M059J (cell line): ENCODE measurements at regions not wholly inside any gene's neighbourhood (a gene's known extent, or its start where the extent isn't known, plus 50 kb on each side); places are given as distances from the start of the nearest gene placed in this dataset.
"Not testable (repeated sequence)": the region's sequence is repeated elsewhere in the genome, so short reads cannot be mapped to it uniquely, and the experiment has no call there.

Experiments
- DNase-seq: peaks from one replicate; pipeline ENCODE4 v3.0.0-alpha.2; 2012; ENCODE audit warnings: low read depth

DNA sequence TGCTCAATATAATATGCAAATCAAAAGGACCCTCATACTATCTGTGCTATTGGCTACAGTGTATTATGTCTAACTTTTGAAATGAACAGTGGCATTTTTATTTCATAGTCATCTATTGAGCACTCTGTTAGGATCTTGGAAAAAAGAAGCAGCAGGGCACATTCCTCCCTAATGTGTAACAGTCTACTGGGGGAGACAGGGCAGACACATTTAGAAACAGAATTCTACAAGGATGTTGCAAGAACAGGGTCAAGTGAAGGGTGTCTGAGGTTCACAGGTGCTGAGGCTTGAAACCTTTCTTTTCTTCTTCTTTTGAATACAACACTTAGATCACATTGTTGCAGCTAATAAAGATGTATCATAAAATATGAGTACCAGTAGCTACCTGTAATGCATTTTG lies 129.7 kb upstream of the SLC4A4 start:
- peak; percentile 50 for DNase-seq

DNA sequence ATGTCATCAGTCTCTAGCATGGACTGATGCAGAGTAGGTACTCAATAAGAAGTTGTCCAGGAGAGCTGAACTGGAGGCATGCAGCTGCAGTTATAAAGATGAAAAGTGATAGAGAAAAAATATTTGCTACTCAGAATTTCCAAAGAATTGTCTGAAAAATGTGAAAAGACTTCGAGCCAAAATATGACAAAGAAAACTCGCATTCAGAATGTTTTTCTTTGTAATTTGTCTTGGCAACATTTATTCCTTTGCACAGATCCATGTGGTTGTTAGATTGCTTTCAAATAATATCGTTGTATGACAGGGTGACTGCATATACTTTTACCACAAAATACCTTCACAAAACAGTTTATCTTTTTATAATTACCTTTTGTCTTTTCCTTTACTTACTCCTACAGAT lies 128.0 kb upstream of the SLC4A4 start:
- no peak for DNase-seq

DNA sequence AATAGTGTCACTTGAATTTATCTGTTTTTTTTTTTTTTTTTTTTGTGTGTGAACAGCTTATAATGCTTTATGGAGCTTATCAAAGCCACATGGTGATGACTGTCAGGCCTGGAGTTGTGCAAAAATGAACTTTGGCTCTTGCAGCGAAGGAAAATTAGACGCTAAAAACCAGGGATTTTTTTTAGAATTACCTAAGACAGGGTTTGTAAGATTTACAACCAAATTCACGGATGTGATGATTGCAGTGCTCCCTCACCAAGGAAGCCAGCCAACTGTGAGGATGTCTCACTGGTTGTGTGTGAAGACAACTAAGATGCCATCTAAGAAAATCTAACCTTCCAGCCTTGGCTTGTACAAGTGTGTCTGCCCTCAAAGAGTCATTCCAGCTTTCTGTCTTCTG lies 127.1 kb upstream of the SLC4A4 start:
- DNase-seq, result peak; percentile 19

DNA sequence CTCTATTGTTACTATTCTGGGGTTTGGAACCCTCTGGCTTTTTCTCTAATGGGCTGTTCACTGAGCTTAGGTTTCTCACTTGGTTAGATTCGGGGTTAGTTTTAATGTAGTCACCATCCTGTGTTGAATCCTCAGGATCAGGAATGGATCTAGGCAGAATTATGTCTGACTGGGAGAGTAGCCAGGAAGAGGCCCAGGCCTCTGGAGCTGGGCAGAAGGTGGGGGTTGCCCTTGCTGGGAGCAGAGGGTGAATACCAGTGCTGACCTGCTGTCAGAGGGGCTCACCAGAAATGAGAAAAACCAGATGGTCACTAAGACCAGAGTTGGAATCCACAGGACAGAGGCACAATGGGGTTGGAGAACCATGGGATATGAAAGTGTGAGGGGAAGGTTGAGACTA lies 126.6 kb upstream of the SLC4A4 start:
- peak; percentile 9 for DNase-seq

DNA sequence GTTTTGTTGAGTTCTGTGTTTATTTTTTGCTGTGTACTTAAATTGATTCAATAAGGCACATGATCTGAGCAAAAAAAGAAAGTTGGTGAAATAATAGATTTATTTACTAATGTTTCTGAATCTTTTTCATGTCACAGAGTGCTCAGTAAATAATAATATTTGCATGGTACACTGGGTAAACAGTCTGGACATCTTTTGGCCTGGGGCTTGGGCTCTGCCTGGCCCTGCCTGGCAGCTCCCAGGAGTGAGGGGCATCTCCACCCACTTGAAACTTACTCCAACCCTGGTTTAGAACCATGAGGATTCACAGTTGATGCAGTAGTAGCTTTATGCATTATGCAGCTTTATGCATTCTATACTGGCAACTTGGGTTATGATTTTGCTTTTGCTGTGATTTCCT lies 124.2 kb upstream of the SLC4A4 start:
- DNase-seq, result no peak

DNA sequence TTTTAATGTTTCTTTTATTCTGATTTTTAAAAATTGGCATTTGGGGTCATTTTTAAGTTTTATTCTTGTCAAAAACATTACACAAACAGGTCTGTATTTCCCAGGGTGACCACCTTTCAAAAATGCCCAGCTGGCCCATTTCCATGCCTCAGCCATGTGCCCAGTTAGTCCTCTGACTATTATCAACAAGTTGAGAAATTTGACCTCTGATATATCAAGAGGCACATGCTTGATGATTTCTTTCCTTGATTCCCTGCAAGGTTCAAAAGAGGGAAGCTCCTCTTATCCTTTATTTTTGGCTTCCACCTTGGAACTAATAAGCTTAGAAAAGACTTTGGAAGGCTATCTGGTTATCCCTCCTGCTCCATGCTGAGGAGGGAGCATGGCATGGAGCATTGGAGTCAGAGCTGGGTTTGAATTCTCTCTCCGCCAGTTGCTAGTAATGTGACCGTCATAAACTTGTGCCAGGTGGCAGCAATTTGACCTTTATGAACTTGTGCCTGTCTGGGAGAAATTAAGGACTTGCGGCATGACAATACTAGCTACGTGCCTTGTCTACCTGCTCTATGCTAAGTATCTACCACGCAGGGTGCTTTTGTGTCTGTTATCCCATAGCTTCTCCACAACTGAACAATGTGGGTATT lies 122.4 kb upstream of the SLC4A4 start:
- no peak for DNase-seq

DNA sequence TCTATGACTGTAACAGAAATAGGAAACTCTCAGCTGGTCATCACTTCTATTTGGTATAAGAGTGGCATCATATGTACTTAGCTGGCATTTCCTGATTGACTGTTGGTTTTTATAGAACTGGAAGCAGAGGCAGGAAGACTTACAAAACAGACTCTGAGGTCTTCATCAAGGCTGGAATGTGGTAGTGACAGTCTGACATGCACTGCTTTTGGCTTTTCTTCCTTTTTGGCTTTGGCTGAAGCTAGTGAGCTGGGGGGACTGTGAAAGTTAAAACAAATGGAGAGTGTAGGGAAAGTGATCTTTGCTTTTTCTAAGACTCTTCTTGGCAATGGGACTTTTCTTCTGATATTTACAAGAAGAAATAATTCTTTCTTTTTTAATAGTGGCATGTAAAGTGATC lies 121.1 kb upstream of the SLC4A4 start:
- DNase-seq, result no peak

DNA sequence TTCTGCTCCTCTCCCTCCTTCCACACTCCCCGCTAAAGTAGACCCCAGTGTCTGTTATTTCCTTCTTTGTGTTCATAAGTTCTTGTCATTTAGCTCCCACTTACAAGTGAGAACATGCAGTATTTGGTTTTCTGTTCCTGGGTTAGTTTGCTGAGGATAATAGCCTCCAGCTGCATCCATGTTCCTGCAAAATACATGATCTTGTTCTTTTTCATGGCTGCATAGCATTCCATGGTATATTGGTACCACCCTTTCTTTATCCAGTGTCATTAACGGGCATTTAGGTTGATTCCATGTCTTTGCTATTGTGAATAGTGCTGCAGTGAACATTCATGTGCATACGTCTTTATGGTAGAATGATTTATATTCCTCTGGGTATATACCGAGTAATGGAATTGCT lies 118.0 kb upstream of the SLC4A4 start:
- DNase-seq, result not testable (repeated sequence)

DNA sequence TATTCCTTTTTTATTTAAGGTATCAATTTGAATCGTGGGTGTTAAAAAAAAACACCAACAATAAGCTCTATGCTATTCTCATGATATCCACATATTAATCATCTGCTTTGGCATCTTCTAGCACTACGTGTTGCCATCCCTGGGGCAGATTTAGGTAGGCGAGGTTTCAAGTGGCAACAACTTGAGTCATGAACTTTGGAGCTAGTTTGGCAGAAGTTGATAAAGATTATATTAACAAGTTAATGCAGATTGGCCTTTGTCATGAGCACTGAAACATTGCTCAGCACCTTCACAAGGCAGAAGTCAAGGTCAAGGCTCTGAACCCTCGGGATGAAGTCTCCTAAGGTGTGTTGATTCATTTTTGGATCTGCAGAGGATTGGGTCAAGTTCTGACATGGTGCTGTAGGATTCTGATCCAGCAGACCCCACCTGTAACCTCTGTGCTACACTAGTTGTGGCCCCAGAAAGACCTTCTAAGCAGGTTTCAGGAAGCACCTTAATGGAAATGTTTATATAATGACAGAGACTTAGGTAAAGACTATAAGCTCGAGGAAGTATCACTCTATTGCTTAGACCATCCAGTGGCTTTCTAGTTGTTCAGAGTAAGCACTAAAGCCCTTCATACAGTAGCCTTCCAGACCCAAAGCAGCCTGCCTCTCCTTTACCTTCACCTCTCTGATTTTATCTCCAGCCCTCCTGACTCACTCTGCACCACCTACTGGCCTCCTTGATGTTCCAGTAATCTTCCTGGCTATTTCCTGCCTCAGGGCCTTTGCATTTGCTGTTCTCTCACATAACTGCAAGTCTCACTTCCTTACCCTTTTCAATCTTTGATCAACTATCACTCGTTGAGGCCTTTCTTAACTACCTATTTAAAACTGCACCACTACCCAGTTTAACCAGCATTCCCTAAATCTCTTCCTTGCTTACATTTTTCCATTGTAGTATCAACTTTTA lies 117.0 kb upstream of the SLC4A4 start:
- peak; percentile 62 for DNase-seq

DNA sequence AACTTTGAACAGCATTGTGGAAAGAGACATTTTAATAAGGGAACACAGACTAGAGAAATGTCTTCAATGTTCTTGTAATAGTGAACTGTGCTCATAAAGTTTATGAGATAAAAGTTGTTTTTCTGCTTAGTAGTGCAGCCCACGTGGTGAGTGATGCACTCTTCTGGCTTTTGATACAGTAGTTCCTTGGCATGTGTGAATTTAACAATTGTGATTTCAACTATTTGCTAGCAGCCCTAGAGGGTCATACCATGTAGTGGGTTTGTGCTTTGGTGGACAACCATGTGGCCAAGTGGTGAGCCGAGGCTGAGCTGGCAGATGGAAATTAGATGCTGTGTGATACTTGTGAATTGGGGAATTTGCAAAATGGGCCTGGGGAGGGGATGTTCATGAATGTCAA lies 116.2 kb upstream of the SLC4A4 start:
- DNase-seq, result no peak

DNA sequence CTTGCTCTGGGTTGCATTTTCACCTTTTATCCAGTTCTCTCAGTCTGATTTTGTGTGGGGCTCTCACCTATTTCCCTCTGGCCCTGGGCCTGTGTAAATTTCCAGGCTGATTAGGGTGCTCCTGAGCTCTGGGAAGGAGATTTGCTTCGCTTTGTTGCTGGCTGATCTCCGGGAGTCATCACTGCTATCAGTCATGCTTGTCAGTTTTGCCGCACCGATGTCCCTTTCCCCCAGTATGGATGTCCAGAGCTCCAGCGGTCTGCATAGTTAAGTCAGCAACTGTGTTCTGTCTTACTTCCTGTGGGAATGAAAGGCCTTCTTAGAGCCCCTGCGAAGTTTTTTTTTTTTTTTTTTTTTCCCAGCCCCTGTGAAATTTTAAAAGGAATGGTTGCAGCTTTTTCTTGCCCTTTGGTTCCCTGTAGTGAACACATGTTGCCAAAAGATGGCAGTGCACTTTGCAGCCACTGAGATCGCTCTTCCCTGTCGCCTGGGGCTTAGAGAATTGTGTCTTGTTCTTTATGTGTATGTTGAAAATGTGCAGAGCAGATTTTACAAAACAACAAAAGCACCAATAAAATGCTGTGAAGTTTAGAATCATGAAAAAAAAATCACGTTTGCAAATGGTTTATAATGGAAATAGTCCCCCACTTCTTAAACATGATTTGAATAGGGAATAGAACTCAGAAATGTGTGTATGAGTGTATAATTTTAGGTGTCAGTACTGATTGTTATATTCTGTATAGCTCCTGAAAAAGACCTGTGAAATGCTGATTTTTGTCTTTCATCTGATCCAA lies 109.1 kb upstream of the SLC4A4 start:
- DNase-seq, result peak; percentile 43

DNA sequence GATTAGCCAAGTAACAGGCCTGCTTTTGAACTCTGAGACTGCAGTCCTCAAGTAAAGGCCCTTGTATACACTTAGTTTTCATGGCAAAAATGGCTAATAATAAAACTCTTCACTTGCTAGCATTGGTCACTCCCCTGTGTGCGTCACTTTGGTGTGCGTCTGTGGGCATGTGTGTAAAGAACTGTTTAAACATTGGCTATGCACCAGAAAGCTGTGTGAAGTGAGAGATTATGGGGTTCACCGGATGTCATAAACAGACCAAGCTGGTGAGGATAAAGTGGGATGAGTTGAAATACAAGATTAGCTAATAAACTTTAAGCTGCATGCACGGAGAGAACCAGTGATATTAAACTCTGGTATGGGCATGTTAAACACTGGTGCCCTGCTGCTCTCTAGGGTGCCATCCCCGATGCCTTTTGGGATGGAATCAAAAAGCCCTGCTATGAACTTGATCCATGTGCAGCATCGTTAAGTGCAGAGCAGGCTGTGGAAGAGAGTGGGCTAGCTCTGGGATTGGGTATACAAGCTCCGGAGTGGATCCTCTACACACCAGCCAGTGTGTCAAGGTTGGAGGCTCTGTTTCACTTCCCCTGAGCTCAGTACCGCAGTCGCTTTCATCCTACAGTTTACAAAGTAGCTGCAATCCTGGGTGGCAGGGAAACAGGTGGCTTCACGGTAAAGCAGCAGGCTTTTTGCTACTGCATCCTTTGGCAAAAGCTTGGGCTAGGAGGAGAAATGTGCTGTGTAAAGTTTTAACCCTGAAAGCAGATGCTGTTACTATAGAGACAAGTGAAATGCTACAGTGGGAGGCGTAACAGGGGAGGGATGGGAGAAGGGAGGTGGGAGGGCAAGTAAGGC lies 108.3 kb upstream of the SLC4A4 start:
- DNase-seq, result no peak

DNA sequence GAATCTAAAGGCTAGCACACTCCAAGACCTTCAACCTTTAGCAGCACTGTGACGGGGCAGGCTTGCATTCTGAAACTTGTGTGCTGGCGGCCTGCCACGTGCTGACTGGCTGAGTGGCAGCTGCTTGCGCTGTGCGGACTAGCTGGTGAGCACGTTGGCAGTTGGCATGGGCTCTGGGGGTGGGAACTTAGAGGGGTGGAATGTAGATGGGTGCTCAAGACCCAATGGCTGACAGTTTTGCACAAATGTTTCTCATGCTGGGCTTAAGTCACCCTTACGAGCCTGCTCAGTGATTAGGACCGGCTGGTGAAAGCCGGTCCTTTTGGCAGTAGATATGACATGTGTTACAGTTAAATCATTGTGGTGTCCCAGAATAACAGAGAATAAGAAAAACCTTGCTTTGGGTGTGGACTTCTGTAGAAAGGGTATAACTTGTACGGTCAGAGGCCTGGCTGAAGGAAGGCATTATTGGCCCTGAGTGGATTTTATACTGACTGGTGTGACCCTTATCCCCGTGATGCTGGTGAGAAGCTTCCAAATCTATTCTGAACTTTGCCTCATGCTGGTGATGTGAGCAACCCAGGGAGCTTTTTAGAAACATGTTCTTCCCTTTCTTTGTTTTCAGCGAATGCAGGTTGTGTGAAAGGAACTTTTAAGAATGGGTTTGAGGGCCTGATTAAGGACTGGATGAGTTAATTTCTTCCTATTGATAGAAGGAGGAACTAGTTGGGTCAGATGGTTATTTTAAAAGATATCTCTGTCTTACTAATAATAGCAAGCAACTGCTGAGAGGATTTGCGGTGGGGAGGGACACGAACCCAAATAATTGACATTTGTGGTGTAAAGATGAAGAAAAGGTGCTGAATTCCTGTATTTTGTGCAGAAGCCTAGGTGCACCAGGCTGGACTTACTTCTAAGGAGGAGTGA lies 107.4 kb upstream of the SLC4A4 start:
- peak; percentile 56 for DNase-seq

DNA sequence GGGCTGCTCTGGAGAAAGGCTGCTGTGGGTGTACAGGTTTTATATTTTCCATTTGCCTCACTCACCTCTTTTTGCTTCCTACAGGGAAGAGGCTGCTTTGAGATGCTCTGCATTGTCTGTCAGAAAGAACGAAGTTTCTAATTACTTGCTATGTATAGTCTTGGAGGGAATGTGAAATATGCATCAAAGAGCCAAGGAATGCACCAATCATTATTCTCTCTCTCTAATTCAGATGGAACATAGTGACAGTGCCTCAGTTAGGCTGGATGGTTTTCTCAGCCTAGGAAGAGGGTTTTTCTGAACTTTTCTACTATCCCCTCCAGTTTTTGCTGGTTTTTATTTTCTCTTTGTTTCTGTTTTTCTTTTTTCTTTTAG lies 106.8 kb upstream of the SLC4A4 start:
- no peak for DNase-seq

DNA sequence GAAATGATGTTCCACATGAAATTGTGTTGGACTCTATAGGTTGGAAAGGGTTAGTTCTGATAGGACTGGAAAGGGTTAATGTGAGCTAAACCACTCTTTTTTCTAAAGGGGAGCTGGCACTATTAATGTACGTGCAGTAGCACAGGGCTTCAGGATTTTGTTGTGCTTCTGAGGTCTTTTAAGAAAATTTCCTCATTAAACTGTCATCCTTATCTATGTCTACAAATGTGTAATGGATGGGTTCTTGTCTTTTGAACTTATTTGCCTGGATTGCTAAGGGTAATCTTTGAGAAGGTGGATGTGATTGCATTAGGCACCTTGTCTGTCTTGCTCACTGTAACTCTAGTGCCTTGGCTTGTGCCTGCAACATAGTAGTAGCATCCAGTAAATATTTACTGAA lies 106.0 kb upstream of the SLC4A4 start:
- no peak for DNase-seq

DNA sequence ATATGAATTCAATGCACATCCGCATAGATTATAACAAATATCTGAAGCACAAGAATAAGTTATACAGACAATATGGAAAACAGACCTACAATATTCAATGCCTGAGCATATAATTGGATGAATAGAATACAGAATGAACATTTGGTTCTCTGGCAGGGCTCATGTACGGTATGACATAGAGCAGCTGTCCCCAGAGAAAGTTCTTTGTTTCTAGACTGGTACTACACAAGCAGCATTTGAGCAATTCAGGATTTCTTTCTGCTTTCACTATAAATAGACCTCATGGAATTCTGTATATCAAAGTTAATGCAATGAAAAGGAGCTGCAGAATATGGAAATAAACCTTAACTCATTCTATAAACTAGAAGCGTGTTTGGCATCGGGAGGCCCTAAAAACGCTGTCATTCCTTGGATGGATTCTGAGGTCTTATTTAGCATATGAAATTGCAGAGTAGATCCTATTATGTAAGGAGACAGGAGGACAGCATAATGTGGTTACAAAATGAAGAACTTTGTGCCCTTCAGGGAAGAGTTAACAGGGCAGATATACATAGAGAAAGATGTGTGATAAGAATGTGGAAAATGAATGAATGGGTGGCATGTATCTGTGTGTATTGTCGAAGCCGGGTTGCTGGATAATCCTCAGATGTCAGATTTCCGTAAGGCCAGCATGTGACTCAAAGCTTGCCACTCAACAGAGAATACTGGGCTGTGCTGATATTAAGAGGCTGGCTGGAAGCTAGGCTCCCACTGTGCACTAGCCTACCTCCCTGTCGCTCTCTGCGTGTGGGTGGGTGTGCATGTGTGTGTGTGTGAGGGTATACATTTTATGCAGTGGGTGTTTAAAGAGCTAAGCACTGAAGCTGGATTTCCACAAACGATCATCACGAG lies 103.3 kb upstream of the SLC4A4 start:
- DNase-seq, result no peak

DNA sequence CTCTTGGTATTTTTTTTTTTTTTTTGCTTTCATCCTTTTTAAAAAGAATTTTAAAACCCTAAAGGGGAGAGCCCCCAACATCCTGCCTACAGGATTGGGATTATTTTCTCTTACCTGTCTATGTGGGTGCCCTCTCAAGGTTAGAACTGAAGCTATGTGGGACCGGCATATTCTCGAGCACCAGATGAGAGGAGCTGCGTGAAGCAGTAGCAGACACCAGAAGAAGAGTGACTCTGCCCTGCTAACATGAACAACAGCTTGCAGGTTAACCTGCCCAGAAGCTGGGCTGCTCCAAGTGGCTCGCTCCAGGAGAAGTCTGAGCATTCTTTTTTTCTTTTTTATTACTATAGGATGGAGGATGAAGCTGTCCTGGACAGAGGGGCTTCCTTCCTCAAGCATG lies 102.6 kb upstream of the SLC4A4 start:
- no peak for DNase-seq

DNA sequence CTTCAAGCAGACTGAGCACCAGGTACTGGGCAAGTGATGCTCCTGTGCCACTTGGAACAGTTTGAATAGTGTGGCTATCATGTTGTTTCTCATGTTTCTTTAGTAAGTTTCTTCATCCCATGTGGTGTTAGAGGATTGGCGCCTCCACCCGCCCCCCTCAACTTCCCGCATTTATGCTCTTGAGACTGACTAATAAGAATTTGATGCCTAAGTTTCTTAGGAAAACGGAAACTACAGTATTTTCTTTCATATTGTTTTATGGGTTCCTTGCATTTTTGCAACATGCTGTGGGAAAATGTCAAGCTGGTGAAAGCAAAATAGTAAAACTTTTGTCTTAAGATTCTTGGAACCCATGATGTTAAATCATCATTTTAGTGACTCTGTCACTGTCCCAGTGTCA lies 101.2 kb upstream of the SLC4A4 start:
- DNase-seq, result no peak

DNA sequence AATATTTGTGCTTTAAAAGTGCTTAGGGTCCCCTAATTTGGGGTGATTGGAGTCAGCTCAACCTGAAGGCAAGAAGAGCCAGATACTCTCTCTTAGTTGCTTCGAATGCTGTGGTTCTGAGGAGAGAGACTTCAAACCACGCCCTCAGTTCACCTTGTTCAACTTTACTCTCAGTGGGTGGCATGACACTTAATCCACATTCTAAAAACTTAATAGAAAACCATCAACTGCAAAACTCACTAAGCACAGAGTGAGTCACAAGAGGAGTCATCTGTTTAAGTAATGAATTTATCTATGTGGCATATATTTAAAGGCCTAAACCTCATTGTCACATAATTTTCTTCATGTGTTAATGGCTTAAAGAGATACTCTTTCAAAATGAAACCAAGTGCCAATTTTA lies 99.5 kb upstream of the SLC4A4 start:
- peak; percentile 73 for DNase-seq
